CD4-positive, alpha-beta memory T cell (primary cell): ENCODE measurements at regions not wholly inside any gene's neighbourhood (a gene's known extent, or its start where the extent isn't known, plus 50 kb on each side); places are given as distances from the start of the nearest gene placed in this dataset.
"Not testable (repeated sequence)": the region's sequence is repeated elsewhere in the genome, so short reads cannot be mapped to it uniquely, and the experiment has no call there.

Experiments used
- CTCF ChIA-PET: fragments of 350-600 bp; sonication (Branson Sonifier 250); formaldehyde crosslinking; loops from one replicate; lab custom pipeline; 2021; ENCODE audit warnings: inconsistent platforms; ENCODE audit not compliant: partially characterized antibody; lab: Charles Lee
- POLR2A ChIA-PET: fragments of 350-600 bp; sonication (Branson Sonifier 250); formaldehyde crosslinking; loops from one replicate; lab custom pipeline; 2021; ENCODE audit not compliant: partially characterized antibody; lab: Charles Lee
- DNase-seq, 5 donors: peaks; one replicate each; pipeline versions ENCODE4 v3.0.0 to v3.0.0-alpha.2; 2020 to 2022; ENCODE audit warnings: mixed read lengths in 1 of 5
- H3K27ac ChIP-seq: one replicate; pipeline ENCODE4 v1.7.0; 2013; ENCODE audit warnings: low read depth, low read length
- H3K27me3 ChIP-seq: 2 replicates; pipeline ENCODE4 v1.7.0; 2013; ENCODE audit warnings: mild to moderate bottlenecking, low read length, moderate library complexity; ENCODE audit not compliant: insufficient read depth
- H3K36me3 ChIP-seq: 2 replicates; pipeline ENCODE4 v1.7.0; 2013; ENCODE audit warnings: mild to moderate bottlenecking, low read length, moderate library complexity; ENCODE audit not compliant: insufficient read depth
- H3K4me1 ChIP-seq: 2 replicates; pipeline ENCODE4 v1.7.0; 2013; ENCODE audit warnings: mild to moderate bottlenecking, low read length, moderate library complexity; ENCODE audit not compliant: insufficient read depth
- H3K4me3 ChIP-seq, 2 donors: one replicate each; pipeline ENCODE4 v1.7.0; 2013; ENCODE audit warnings: low read length in 2 of 2, mild to moderate bottlenecking in 1 of 2
- H3K9me3 ChIP-seq, 2 donors: one replicate each; pipeline ENCODE4 v1.7.0; 2013; ENCODE audit warnings: low read length in 2 of 2, control low read depth in 1 of 2; ENCODE audit not compliant: control insufficient read depth in 1 of 2
- H3K27ac Mint-ChIP-seq, 7 donors: one replicate each; pipeline ENCODE4 v1.8.0; 2020 to 2021; ENCODE audit warnings: mixed read lengths in 7 of 7, mild to moderate bottlenecking in 6 of 7, inconsistent platforms in 3 of 7, moderate library complexity in 3 of 7
- H3K27me3 Mint-ChIP-seq, 2 donors: one replicate each; pipeline ENCODE4 v1.8.0; 2020 to 2021; ENCODE audit warnings: mixed read lengths in 2 of 2
- H3K36me3 Mint-ChIP-seq, 2 donors: one replicate each; pipeline ENCODE4 v1.8.0; 2020 to 2021; ENCODE audit warnings: mixed read lengths in 2 of 2, inconsistent platforms in 1 of 2, mild to moderate bottlenecking in 1 of 2
- H3K4me1 Mint-ChIP-seq, 4 donors: one replicate each; pipeline ENCODE4 v1.8.0; 2020 to 2021; ENCODE audit warnings: mixed read lengths in 4 of 4, mild to moderate bottlenecking in 1 of 4
- H3K4me3 Mint-ChIP-seq, 8 donors: one replicate each; pipeline ENCODE4 v1.8.0; 2020 to 2021; ENCODE audit warnings: mixed read lengths in 8 of 8, mild to moderate bottlenecking in 7 of 8, moderate library complexity in 6 of 8, inconsistent platforms in 3 of 8
- H3K9me3 Mint-ChIP-seq, 8 donors: one replicate each; pipeline ENCODE4 v1.8.0; 2020 to 2021; ENCODE audit warnings: mixed read lengths in 8 of 8, mild to moderate bottlenecking in 5 of 8, inconsistent platforms in 3 of 8, moderate library complexity in 1 of 8
- intact Hi-C: fragments of 100-400 bp; cut with micrococcal nuclease; formaldehyde crosslinking; loops from one replicate; pipeline ENCODE4 v1.15.1; 2023

GRCh38 chr21:16132453-16132852, 402.7 kb downstream of the USP25 start:
- intact Hi-C loops, H3K4me3 ChIP-seq, DNase-seq, H3K4me1 ChIP-seq, H3K36me3 ChIP-seq, H3K27ac ChIP-seq, H3K4me3 Mint-ChIP-seq, H3K9me3 ChIP-seq, H3K36me3 Mint-ChIP-seq, H3K27me3 Mint-ChIP-seq, H3K27ac Mint-ChIP-seq, H3K27me3 ChIP-seq, POLR2A ChIA-PET, H3K4me1 Mint-ChIP-seq, CTCF ChIA-PET: not testable (repeated sequence)
- peaks cover 0 to 15% (median 6%) of the 10 kb centered on the region in 8 donors for H3K9me3 Mint-ChIP-seq

GRCh38 chr21:16133248-16133647, 403.5 kb downstream of the USP25 start:
- H3K4me1 ChIP-seq, result no peaks in the 10 kb centered on the region
- H3K27me3 Mint-ChIP-seq, result no peaks in the 10 kb centered on the region
- H3K4me1 Mint-ChIP-seq, result no peaks in the 10 kb centered on the region
- H3K27ac Mint-ChIP-seq, result no peak overlapping the region
- intact Hi-C loops, result no loop called here
- no peak overlapping the region for H3K4me3 Mint-ChIP-seq
- H3K36me3 ChIP-seq, result no peaks in the 10 kb centered on the region
- H3K9me3 Mint-ChIP-seq, result peaks cover 0 to 8% (median 6%) of the 10 kb centered on the region in 8 donors
- no peaks in the 10 kb centered on the region for H3K27me3 ChIP-seq
- H3K4me3 ChIP-seq, result no peak overlapping the region
- no peaks in the 10 kb centered on the region for H3K9me3 ChIP-seq
- ChIA-PET POLR2A (no interaction called here), CTCF (no interaction called here)
- no peaks in the 10 kb centered on the region for H3K36me3 Mint-ChIP-seq
- DNase-seq, result no peak
- no peak overlapping the region for H3K27ac ChIP-seq

- H3K9me3 Mint-ChIP-seq, result peaks cover 0 to 8% (median 6%) of the 10 kb centered on the region in 8 donors
- no peak overlapping the region for H3K27ac ChIP-seq
- no peaks in the 10 kb centered on the region for H3K27me3 Mint-ChIP-seq
- H3K27ac Mint-ChIP-seq, result no peak overlapping the region
- H3K9me3 ChIP-seq, result no peaks in the 10 kb centered on the region
- no peaks in the 10 kb centered on the region for H3K4me1 Mint-ChIP-seq
- no peak for DNase-seq
- intact Hi-C loops, result no loop called here
- H3K4me3 ChIP-seq, result no peak overlapping the region
- CTCF ChIA-PET, result no interaction called here
- H3K36me3 ChIP-seq, result no peaks in the 10 kb centered on the region
- H3K4me3 Mint-ChIP-seq, result no peak overlapping the region
- no peaks in the 10 kb centered on the region for H3K27me3 ChIP-seq
- POLR2A ChIA-PET, result no interaction called here
- no peaks in the 10 kb centered on the region for H3K36me3 Mint-ChIP-seq
- no peaks in the 10 kb centered on the region for H3K4me1 ChIP-seq
These were observed 404.4 kb downstream of the USP25 start for GRCh38 chr21:16134134-16134533.

GRCh38 chr21:16137106-16137505, 407.3 kb downstream of the USP25 start:
- Histone ChIP-seq H3K36me3 (no peaks in the 10 kb centered on the region), H3K4me3 (no peak overlapping the region), H3K27ac (no peak overlapping the region), H3K9me3 (no peaks in the 10 kb centered on the region), H3K4me1 (no peaks in the 10 kb centered on the region), H3K27me3 (no peaks in the 10 kb centered on the region)
- POLR2A ChIA-PET, result no interaction called here
- no peaks in the 10 kb centered on the region for H3K4me1 Mint-ChIP-seq
- intact Hi-C loops, result no loop called here
- CTCF ChIA-PET, result no interaction called here
- DNase-seq, result no peak
- peaks cover 0 to 3% (median 0%) of the 10 kb centered on the region in 8 donors for H3K9me3 Mint-ChIP-seq
- H3K27me3 Mint-ChIP-seq, result no peaks in the 10 kb centered on the region
- H3K36me3 Mint-ChIP-seq, result no peaks in the 10 kb centered on the region
- H3K4me3 Mint-ChIP-seq, result no peak overlapping the region
- no peak overlapping the region for H3K27ac Mint-ChIP-seq

GRCh38 chr21:16145052-16145451, 415.3 kb downstream of the USP25 start:
- CTCF ChIA-PET, result no interaction called here
- Mint-ChIP-seq H3K4me3 (no peak overlapping the region), H3K27me3 (no peaks in the 10 kb centered on the region), H3K4me1 (no peaks in the 10 kb centered on the region), H3K36me3 (no peaks in the 10 kb centered on the region), H3K9me3 (peaks cover 0 to 8% (median 2%) of the 10 kb centered on the region in 8 donors), H3K27ac (no peak overlapping the region)
- Histone ChIP-seq H3K27ac (no peak overlapping the region), H3K4me1 (no peaks in the 10 kb centered on the region), H3K27me3 (no peaks in the 10 kb centered on the region), H3K4me3 (no peak overlapping the region), H3K9me3 (no peaks in the 10 kb centered on the region), H3K36me3 (no peaks in the 10 kb centered on the region)
- DNase-seq, result no peak
- intact Hi-C loops, result no loop called here
- POLR2A ChIA-PET, result no interaction called here

- Histone ChIP-seq H3K4me3 (no peak overlapping the region), H3K9me3 (no peaks in the 10 kb centered on the region), H3K4me1 (no peaks in the 10 kb centered on the region), H3K36me3 (no peaks in the 10 kb centered on the region), H3K27me3 (no peaks in the 10 kb centered on the region), H3K27ac (no peak overlapping the region)
- Mint-ChIP-seq H3K27ac (no peak overlapping the region), H3K4me3 (no peak overlapping the region), H3K27me3 (no peaks in the 10 kb centered on the region), H3K36me3 (no peaks in the 10 kb centered on the region), H3K4me1 (no peaks in the 10 kb centered on the region), H3K9me3 (peaks cover 0 to 8% (median 2%) of the 10 kb centered on the region in 8 donors)
- intact Hi-C loops, result no loop called here
- no peak for DNase-seq
- CTCF ChIA-PET, result no interaction called here
- POLR2A ChIA-PET, result no interaction called here
These were observed 415.7 kb downstream of the USP25 start for GRCh38 chr21:16145479-16145878.

- Mint-ChIP-seq H3K9me3 (peaks cover 0 to 4% (median 0%) of the 10 kb centered on the region in 8 donors), H3K27ac (no peak overlapping the region), H3K4me3 (no peak overlapping the region), H3K27me3 (no peaks in the 10 kb centered on the region), H3K36me3 (no peaks in the 10 kb centered on the region), H3K4me1 (no peaks in the 10 kb centered on the region)
- no peaks in the 10 kb centered on the region for H3K36me3 ChIP-seq
- H3K4me3 ChIP-seq, result no peak overlapping the region
- H3K27ac ChIP-seq, result no peak overlapping the region
- intact Hi-C loops, result no loop called here
- ChIA-PET POLR2A (no interaction called here), CTCF (no interaction called here)
- DNase-seq, result no peak
- H3K9me3 ChIP-seq, result no peaks in the 10 kb centered on the region
- no peaks in the 10 kb centered on the region for H3K4me1 ChIP-seq
- H3K27me3 ChIP-seq, result no peaks in the 10 kb centered on the region
These were observed 424.5 kb downstream of the USP25 start for GRCh38 chr21:16154321-16154720.
